Panc1 (cell line): ENCODE measurements at regions not wholly inside any gene's neighbourhood (a gene's known extent, or its start where the extent isn't known, plus 50 kb on each side); places are given as distances from the start of the nearest gene placed in this dataset.

Experiments
- ATAC-seq: fragments of 200-7000 bp; cut with Tn5 transposase; 2 replicates; pipeline ENCODE4 v1.9.1; 2020; ENCODE audit warnings: mild to moderate bottlenecking, moderate library complexity
- BruUV-seq: library from RNA; stranded (reverse); fragments of 400-500 nt; replicated peaks from 2 replicates; lab custom pipeline; 2021; lab: Mats Ljungman, UMichigan
- CTCF ChIA-PET: fragments of 300-600 bp; sonication (Branson Sonifier 250); formaldehyde crosslinking; loops from one replicate; lab custom pipeline; 2022; ENCODE audit warnings: antibody characterized with exemption; lab: Charles Lee
- POLR2A ChIA-PET: fragments of 300-600 bp; sonication (Branson Sonifier 250); formaldehyde crosslinking; loops from one replicate; lab custom pipeline; 2022; ENCODE audit warnings: antibody characterized with exemption; lab: Charles Lee
- DNase-seq: peaks from one replicate; pipeline ENCODE4 v3.0.0-alpha.2; 2010; ENCODE audit warnings: low read depth, low spot score
- H3K27ac ChIP-seq: 2 replicates; pipeline ENCODE4 v1.5.1; 2011; ENCODE audit warnings: mild to moderate bottlenecking, low read length, inconsistent platforms
- H3K27me3 ChIP-seq: fragments of 200-500 bp; sonication (Bioruptor generic); 2 replicates; pipeline ENCODE4 v1.6.0; 2014; ENCODE audit warnings: low read length, inconsistent platforms; ENCODE audit not compliant: control insufficient read depth, insufficient read depth
- H3K36me3 ChIP-seq: fragments of 200-500 bp; sonication (Bioruptor generic); 2 replicates; pipeline ENCODE4 v1.5.1; 2014; ENCODE audit warnings: inconsistent platforms, mild to moderate bottlenecking, low read length, moderate library complexity; ENCODE audit not compliant: control insufficient read depth, insufficient read depth
- H3K4me1 ChIP-seq: 2 replicates; pipeline ENCODE4 v1.5.1; 2011; ENCODE audit warnings: inconsistent platforms, mild to moderate bottlenecking, low read length, moderate library complexity; ENCODE audit not compliant: control insufficient read depth, insufficient read depth
- H3K4me3 ChIP-seq, 2 experiments: 2 replicates each; pipeline ENCODE4 v1.5.1; 2011 to 2012; ENCODE audit warnings: low read depth in 2 of 2, low read length in 2 of 2, mild to moderate bottlenecking in 2 of 2, inconsistent platforms in 1 of 2, moderate library complexity in 1 of 2
- H3K9me3 ChIP-seq: fragments of 200-500 bp; sonication (Bioruptor generic); 2 replicates; pipeline ENCODE4 v1.5.1; 2014; ENCODE audit warnings: low read depth, mild to moderate bottlenecking, inconsistent platforms, low read length, moderate library complexity; ENCODE audit not compliant: control insufficient read depth, insufficient read depth
- POLR2AphosphoS5 ChIP-seq: IDR thresholded peaks from 2 replicates; pipeline ENCODE4 v1.6.1; 2012; ENCODE audit warnings: mild to moderate bottlenecking, low read depth, low read length, moderate library complexity
- SIN3A ChIP-seq: IDR thresholded peaks from 2 replicates; pipeline ENCODE4 v1.6.1; 2012; ENCODE audit warnings: low read depth, mild to moderate bottlenecking, low read length, moderate library complexity, borderline replicate concordance; ENCODE audit not compliant: insufficient read depth
- TCF7L2 ChIP-seq: IDR thresholded peaks from 2 replicates; pipeline ENCODE4 v1.6.1; 2011; ENCODE audit warnings: mild to moderate bottlenecking, low read depth, low read length, inconsistent platforms
- in situ Hi-C: cut with HindIII; loops from 2 replicates; pipeline ENCODE4 v1.10.0; 2016; ENCODE audit warnings: low sequenced_read_pairs, low pct_unique_long_range_greater_than_20kb
- intact Hi-C: fragments of 100-400 bp; cut with micrococcal nuclease; formaldehyde crosslinking; loops from one replicate; pipeline ENCODE4 v1.10.0; 2022; ENCODE audit not compliant: unreplicated experiment
- TF ChIP-seq, protein P1 (sequence below), 2 experiments: IDR thresholded peaks; 2 replicates each; pipeline ENCODE4 v1.6.1; 2011 to 2012; ENCODE audit warnings: low read depth in 2 of 2, control low read depth in 1 of 2, low read length in 1 of 2, mild to moderate bottlenecking in 1 of 2, moderate library complexity in 1 of 2; ENCODE audit not compliant: insufficient read depth in 1 of 2
- TF ChIP-seq, protein P2 (sequence below): fragments of 450-650 bp; IDR thresholded peaks from 2 replicates; pipeline ENCODE4 v1.5.1; 2017; ENCODE audit warnings: mild to moderate bottlenecking

DNA sequence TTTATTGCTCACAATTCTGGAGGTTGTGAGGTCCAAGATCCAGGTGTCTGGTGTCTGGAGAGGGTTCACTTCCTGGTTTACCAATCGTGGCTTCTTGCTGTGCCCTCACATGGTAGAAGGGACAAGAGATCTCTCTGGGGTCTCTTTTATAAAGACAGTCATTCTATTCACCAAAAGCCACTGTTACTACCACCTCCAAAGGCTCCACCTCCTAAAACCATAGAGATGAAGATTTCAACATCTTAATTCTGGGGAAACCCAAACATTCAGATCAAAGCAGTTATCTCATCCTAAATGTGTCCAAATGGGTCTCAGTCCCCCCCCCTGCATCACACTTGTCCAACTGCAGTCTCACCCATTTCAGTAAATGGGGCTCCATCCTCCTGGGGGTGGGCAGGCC lies 132.9 kb upstream of the XYLT1 start:
- intact Hi-C loops = no loop called here
- no TSS peak for BruUV-seq
- no peak for DNase-seq
- no peaks in the 10 kb centered on the region for H3K36me3 ChIP-seq
- no peak for TF ChIP-seq POLR2AphosphoS5
- TF ChIP-seq TCF7L2 = no peak
- TF ChIP-seq, protein P1, sequence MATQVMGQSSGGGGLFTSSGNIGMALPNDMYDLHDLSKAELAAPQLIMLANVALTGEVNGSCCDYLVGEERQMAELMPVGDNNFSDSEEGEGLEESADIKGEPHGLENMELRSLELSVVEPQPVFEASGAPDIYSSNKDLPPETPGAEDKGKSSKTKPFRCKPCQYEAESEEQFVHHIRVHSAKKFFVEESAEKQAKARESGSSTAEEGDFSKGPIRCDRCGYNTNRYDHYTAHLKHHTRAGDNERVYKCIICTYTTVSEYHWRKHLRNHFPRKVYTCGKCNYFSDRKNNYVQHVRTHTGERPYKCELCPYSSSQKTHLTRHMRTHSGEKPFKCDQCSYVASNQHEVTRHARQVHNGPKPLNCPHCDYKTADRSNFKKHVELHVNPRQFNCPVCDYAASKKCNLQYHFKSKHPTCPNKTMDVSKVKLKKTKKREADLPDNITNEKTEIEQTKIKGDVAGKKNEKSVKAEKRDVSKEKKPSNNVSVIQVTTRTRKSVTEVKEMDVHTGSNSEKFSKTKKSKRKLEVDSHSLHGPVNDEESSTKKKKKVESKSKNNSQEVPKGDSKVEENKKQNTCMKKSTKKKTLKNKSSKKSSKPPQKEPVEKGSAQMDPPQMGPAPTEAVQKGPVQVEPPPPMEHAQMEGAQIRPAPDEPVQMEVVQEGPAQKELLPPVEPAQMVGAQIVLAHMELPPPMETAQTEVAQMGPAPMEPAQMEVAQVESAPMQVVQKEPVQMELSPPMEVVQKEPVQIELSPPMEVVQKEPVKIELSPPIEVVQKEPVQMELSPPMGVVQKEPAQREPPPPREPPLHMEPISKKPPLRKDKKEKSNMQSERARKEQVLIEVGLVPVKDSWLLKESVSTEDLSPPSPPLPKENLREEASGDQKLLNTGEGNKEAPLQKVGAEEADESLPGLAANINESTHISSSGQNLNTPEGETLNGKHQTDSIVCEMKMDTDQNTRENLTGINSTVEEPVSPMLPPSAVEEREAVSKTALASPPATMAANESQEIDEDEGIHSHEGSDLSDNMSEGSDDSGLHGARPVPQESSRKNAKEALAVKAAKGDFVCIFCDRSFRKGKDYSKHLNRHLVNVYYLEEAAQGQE (IDR thresholded peaks at IDR 0.05; ENCODE audit: insufficient read depth in 1 of 2, low read depth in 2 of 2, low read length in 1 of 2) = no peak
- TF ChIP-seq, protein P2, sequence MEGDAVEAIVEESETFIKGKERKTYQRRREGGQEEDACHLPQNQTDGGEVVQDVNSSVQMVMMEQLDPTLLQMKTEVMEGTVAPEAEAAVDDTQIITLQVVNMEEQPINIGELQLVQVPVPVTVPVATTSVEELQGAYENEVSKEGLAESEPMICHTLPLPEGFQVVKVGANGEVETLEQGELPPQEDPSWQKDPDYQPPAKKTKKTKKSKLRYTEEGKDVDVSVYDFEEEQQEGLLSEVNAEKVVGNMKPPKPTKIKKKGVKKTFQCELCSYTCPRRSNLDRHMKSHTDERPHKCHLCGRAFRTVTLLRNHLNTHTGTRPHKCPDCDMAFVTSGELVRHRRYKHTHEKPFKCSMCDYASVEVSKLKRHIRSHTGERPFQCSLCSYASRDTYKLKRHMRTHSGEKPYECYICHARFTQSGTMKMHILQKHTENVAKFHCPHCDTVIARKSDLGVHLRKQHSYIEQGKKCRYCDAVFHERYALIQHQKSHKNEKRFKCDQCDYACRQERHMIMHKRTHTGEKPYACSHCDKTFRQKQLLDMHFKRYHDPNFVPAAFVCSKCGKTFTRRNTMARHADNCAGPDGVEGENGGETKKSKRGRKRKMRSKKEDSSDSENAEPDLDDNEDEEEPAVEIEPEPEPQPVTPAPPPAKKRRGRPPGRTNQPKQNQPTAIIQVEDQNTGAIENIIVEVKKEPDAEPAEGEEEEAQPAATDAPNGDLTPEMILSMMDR = no peak
- ATAC-seq = no peak
- in situ Hi-C loops = no loop called here
- H3K27me3 ChIP-seq = no peaks in the 10 kb centered on the region; the same call in 1 of the 2 replicates
- H3K4me3 ChIP-seq = no peak overlapping the region
- H3K4me1 ChIP-seq = no peaks in the 10 kb centered on the region
- ChIA-PET CTCF (no interaction called here), POLR2A (no interaction called here)
- H3K27ac ChIP-seq = no peak overlapping the region
- peaks cover 11% of the 10 kb centered on the region; the same call in 1 of the 2 replicates for H3K9me3 ChIP-seq

DNA sequence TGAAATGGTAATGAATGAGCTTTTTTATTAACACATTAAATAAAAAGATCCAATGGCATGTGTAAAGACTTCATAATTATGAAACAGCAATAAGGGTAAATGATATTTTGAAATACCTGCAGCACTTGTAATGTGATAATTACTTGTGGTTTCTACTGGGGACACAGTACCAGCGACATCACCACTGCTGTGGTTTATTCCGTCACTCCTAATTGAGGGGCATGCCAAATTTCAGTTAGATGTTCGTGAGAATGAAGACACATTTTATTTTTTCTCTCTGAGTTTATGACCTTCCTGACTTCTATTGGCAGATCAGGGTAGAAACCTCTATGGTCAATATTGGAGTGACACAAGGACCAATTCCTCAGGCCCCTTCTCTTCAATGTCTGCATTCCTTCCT lies 131.9 kb upstream of the XYLT1 start:
- intact Hi-C loops (no loop called here), in situ Hi-C loops (no loop called here)
- Histone ChIP-seq H3K9me3 (peaks cover 15% of the 10 kb centered on the region; the same call in 1 of the 2 replicates), H3K4me3 (no peak overlapping the region), H3K27me3 (no peaks in the 10 kb centered on the region; the same call in 1 of the 2 replicates), H3K36me3 (no peaks in the 10 kb centered on the region), H3K4me1 (no peaks in the 10 kb centered on the region), H3K27ac (no peak overlapping the region)
- TF ChIP-seq SIN3A = no peak
- TF ChIP-seq TCF7L2 = no peak
- TF ChIP-seq, protein P1 (IDR thresholded peaks at IDR 0.05; ENCODE audit: insufficient read depth in 1 of 2, low read depth in 2 of 2, low read length in 1 of 2) = no peak
- TF ChIP-seq, protein P2 = no peak
- no peak for TF ChIP-seq POLR2AphosphoS5
- ATAC-seq (no peak), DNase-seq (no peak)
- no TSS peak for BruUV-seq
- CTCF ChIA-PET = no interaction called here
- POLR2A ChIA-PET = no interaction called here
